Posterior vena cava (tissue), 2 donors: ENCODE measurements at regions not wholly inside any gene's neighbourhood (a gene's known extent, or its start where the extent isn't known, plus 50 kb on each side); places are given as distances from the start of the nearest gene placed in this dataset.

ENCODE experiments used
- DNase-seq: peaks from one replicate; pipeline ENCODE4 v3.0.0-alpha.2; 2020; ENCODE audit warnings: low spot score
- intact Hi-C, 2 donors: fragments of 100-400 bp; cut with DNase I; formaldehyde crosslinking; loops; one replicate each; pipeline versions ENCODE4 v1.14.1 to v1.14.2; 2022 to 2023
- donor health status: DM: yes; HTN: yes; CAD: no.
- donor health status: DM: yes; HTN: yes; CAD: no.

GRCh38 chr10:36087006-36088005 lies 445.2 kb upstream of the FZD8 start:
- intact Hi-C loops: no loop called here
- DNase-seq: no peak

- DNase-seq: no peak
- intact Hi-C loops: no loop called here
Measured at GRCh38 chr10:36075196-36075595, 433.1 kb upstream of the FZD8 start.

GRCh38 chr10:36073796-36074345 lies 431.8 kb upstream of the FZD8 start:
- intact Hi-C loops: no loop called here

GRCh38 chr10:36068542-36068941 lies 426.4 kb upstream of the FZD8 start:
- intact Hi-C loops: no loop called here

More at GRCh38 chr10:36073796-36074345, 431.8 kb upstream of the FZD8 start:
- no peak for DNase-seq

GRCh38 chr10:36067748-36068147 lies 425.7 kb upstream of the FZD8 start:
- intact Hi-C loops: no loop called here
- no peak for DNase-seq

More at GRCh38 chr10:36068542-36068941, 426.4 kb upstream of the FZD8 start:
- no peak for DNase-seq

- DNase-seq: no peak
- intact Hi-C loops: no loop called here
Measured at GRCh38 chr10:36066850-36067249, 424.8 kb upstream of the FZD8 start.

- DNase-seq: no peak
- intact Hi-C loops: no loop called here
Measured at GRCh38 chr10:36066102-36066501, 424.0 kb upstream of the FZD8 start.

- no peak for DNase-seq
- intact Hi-C loops: no loop called here
Measured at GRCh38 chr10:36063396-36063795, 421.3 kb upstream of the FZD8 start.

GRCh38 chr10:36057731-36058130 lies 415.6 kb upstream of the FZD8 start:
- no peak for DNase-seq
- intact Hi-C loops: no loop called here

- intact Hi-C loops: no loop called here
- no peak for DNase-seq
Measured at GRCh38 chr10:36057180-36057579, 415.1 kb upstream of the FZD8 start.

- intact Hi-C loops: no loop called here
- no peak for DNase-seq
Measured at GRCh38 chr10:36053775-36054174, 411.7 kb upstream of the FZD8 start.

GRCh38 chr10:36053271-36053670 lies 411.2 kb upstream of the FZD8 start:
- no peak for DNase-seq
- intact Hi-C loops: no loop called here

GRCh38 chr10:36051500-36051991 lies 409.4 kb upstream of the FZD8 start:
- intact Hi-C loops: no loop called here
- no peak for DNase-seq

- DNase-seq: no peak
- intact Hi-C loops: no loop called here
Measured at GRCh38 chr10:36050763-36051499, 408.8 kb upstream of the FZD8 start.

GRCh38 chr10:36048780-36049179 lies 406.7 kb upstream of the FZD8 start:
- intact Hi-C loops: no loop called here
- no peak for DNase-seq

- DNase-seq: no peak
- intact Hi-C loops: no loop called here
Measured at GRCh38 chr10:36048236-36048635, 406.1 kb upstream of the FZD8 start.

GRCh38 chr10:36042135-36042534 lies 400.0 kb upstream of the FZD8 start:
- intact Hi-C loops: no loop called here
- no peak for DNase-seq

- intact Hi-C loops: no loop called here
- DNase-seq: no peak
Measured at GRCh38 chr10:36038316-36038955, 396.3 kb upstream of the FZD8 start.

- no peak for DNase-seq
- intact Hi-C loops: no loop called here
Measured at GRCh38 chr10:36036137-36036536, 394.0 kb upstream of the FZD8 start.
